ENCODE measurements at regions not wholly inside any gene's neighbourhood (a gene's known extent, or its start where the extent isn't known, plus 50 kb on each side); places are given as distances from the start of the nearest gene placed in this dataset.
"Not testable (repeated sequence)": the region's sequence is repeated elsewhere in the genome, so short reads cannot be mapped to it uniquely, and the experiment has no call there.

DNA sequence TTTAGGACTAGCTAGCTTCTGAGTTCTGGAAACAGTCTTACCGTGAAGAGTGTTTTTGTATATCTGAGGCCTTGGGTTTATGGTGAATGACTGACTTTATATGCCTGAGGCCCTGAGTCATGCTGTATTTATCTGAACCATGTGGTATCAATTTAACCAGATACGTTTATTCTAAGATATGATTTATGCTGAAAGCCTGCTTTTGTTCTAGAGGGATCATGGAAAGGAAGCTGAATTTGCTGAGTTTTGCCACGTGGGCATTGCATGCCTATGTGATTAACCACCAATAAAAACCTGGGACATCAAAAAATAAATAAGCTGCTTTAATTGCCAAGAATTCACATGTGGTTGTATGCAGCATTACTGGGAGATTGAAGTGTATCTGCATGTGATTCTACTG lies 1374.7 kb upstream of the PCDH10 start:
- TF ChIP-seq, protein P1, sequence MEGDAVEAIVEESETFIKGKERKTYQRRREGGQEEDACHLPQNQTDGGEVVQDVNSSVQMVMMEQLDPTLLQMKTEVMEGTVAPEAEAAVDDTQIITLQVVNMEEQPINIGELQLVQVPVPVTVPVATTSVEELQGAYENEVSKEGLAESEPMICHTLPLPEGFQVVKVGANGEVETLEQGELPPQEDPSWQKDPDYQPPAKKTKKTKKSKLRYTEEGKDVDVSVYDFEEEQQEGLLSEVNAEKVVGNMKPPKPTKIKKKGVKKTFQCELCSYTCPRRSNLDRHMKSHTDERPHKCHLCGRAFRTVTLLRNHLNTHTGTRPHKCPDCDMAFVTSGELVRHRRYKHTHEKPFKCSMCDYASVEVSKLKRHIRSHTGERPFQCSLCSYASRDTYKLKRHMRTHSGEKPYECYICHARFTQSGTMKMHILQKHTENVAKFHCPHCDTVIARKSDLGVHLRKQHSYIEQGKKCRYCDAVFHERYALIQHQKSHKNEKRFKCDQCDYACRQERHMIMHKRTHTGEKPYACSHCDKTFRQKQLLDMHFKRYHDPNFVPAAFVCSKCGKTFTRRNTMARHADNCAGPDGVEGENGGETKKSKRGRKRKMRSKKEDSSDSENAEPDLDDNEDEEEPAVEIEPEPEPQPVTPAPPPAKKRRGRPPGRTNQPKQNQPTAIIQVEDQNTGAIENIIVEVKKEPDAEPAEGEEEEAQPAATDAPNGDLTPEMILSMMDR (IDR thresholded peaks at IDR 0.05) = not testable (repeated sequence)
- TF ChIP-seq POLR2A (IDR thresholded peaks at IDR 0.05) = not testable (repeated sequence)
